Psoas muscle (tissue), 7 donors: ENCODE measurements at regions not wholly inside any gene's neighbourhood (a gene's known extent, or its start where the extent isn't known, plus 50 kb on each side); places are given as distances from the start of the nearest gene placed in this dataset.

Experiments
- ATAC-seq, 4 donors: fragments of 200-7000 bp; cut with Tn5 transposase; one replicate each; pipeline ENCODE4 v1.9.1; 2020; ENCODE audit warnings: moderate library complexity in 3 of 4, mild to moderate bottlenecking in 2 of 4
- DNase-seq, 2 donors: peaks; one replicate each; pipeline ENCODE4 v3.0.0-alpha.2; 2020
- H3K27ac ChIP-seq: fragments of 200-600 bp; one replicate; pipeline ENCODE4 v1.8.0; 2022
- H3K27me3 ChIP-seq, 3 donors: fragments of 200-600 bp in 1 of 3; one replicate each; pipeline versions ENCODE4 v1.6.1 to v1.8.0; 2013 to 2022; ENCODE audit warnings: low read length in 2 of 3, mild to moderate bottlenecking in 2 of 3, moderate library complexity in 1 of 3; ENCODE audit not compliant: insufficient read depth in 3 of 3
- H3K36me3 ChIP-seq, 2 donors: fragments of 200-600 bp in 1 of 2; one replicate each; pipeline versions ENCODE4 v1.6.1 to v1.8.0; 2013 to 2022; ENCODE audit warnings: low read depth in 1 of 2, mild to moderate bottlenecking in 1 of 2, moderate library complexity in 1 of 2; ENCODE audit not compliant: insufficient read depth in 1 of 2
- H3K4me1 ChIP-seq: fragments of 200-600 bp; one replicate; pipeline ENCODE4 v1.8.0; 2022
- H3K4me3 ChIP-seq: fragments of 200-600 bp; one replicate; pipeline ENCODE4 v1.8.0; 2022; ENCODE audit warnings: mild to moderate bottlenecking
- H3K9me3 ChIP-seq: fragments of 200-600 bp; one replicate; pipeline ENCODE4 v1.8.0; 2022
- CTCF ChIP-seq: fragments of 200-600 bp; IDR thresholded peaks from one replicate; pipeline ENCODE4 v1.8.0; 2022; ENCODE audit warnings: antibody characterized with exemption
- WGBS, 3 donors: extraction: QIAGEN DNeasy Blood & Tissue Kit; methylation state at CpG; one replicate each; pipeline versions ENCODE4 v1.1.6 to v1.1.7; 2013; 5-methylcytosine and 5-hydroxymethylcytosine counted together
- intact Hi-C, 2 donors: fragments of 100-400 bp; cut with DNase I; formaldehyde crosslinking; loops; one replicate each; pipeline versions ENCODE4 v1.11.0 to v1.14.2; 2022
- donor health status: healthy with polysubstance abuse.
- donor health status: DM: no; HTN: no; CAD: no; lungs with moderate emphysema.
- donor health status: Bipolar disorder and iron deficiency.
- donor health status: healthy.
- donor health status: DM: yes; HTN: yes; CAD: no.
- donor health status: DM: no; HTN: no; CAD: no.
- donor health status: DM: yes; HTN: yes; CAD: no.

- intact Hi-C loops = no loop called here
- Histone ChIP-seq H3K27me3 (no peaks in the 10 kb centered on the region), H3K36me3 (no peaks in the 10 kb centered on the region), H3K27ac (no peak overlapping the region), H3K9me3 (no peaks in the 10 kb centered on the region), H3K4me1 (no peaks in the 10 kb centered on the region), H3K4me3 (no peak overlapping the region)
- DNase-seq (no peak), ATAC-seq (no peak)
- 83 to 88% (median 86%) methylated on average over 4 of the region's 4 CpGs for WGBS, 3 donors
- no peak for TF ChIP-seq CTCF
Observed at GRCh38 chr1:209042413-209042812, 541.1 kb upstream of the CAMK1G start.

- H3K4me3 ChIP-seq = no peak overlapping the region
- no peaks in the 10 kb centered on the region for H3K36me3 ChIP-seq
- intact Hi-C loops = no loop called here
- DNase-seq = no peak
- 25 to 47% (median 39%) methylated on average over 4 of the region's 4 CpGs for WGBS, 3 donors
- H3K9me3 ChIP-seq = no peaks in the 10 kb centered on the region
- no peak for ATAC-seq
- H3K27me3 ChIP-seq = no peaks in the 10 kb centered on the region
- H3K27ac ChIP-seq = no peak overlapping the region
- H3K4me1 ChIP-seq = no peaks in the 10 kb centered on the region
- TF ChIP-seq CTCF = no peak
Observed at GRCh38 chr1:209045331-209046057, 538.0 kb upstream of the CAMK1G start.

GRCh38 chr1:209046058-209046417 lies 537.5 kb upstream of the CAMK1G start:
- Histone ChIP-seq H3K27ac (no peak overlapping the region), H3K27me3 (no peaks in the 10 kb centered on the region), H3K9me3 (no peaks in the 10 kb centered on the region), H3K36me3 (no peaks in the 10 kb centered on the region), H3K4me1 (no peaks in the 10 kb centered on the region), H3K4me3 (no peak overlapping the region)
- no peak for TF ChIP-seq CTCF
- DNase-seq (no peak), ATAC-seq (no peak)
- intact Hi-C loops = no loop called here
- WGBS, 3 donors = 96 to 100% (median 97%) methylated on average over 1 of the region's 1 CpG

- DNase-seq (no peak), ATAC-seq (no peak)
- Histone ChIP-seq H3K4me3 (no peak overlapping the region), H3K36me3 (no peaks in the 10 kb centered on the region), H3K27ac (no peak overlapping the region), H3K4me1 (no peaks in the 10 kb centered on the region), H3K27me3 (no peaks in the 10 kb centered on the region), H3K9me3 (no peaks in the 10 kb centered on the region)
- 72 to 77% (median 72%) methylated on average over 4 of the region's 4 CpGs for WGBS, 3 donors
- TF ChIP-seq CTCF = no peak
- intact Hi-C loops = no loop called here
Observed at GRCh38 chr1:209046935-209047334, 536.6 kb upstream of the CAMK1G start.
